ENCODE measurements at regions not wholly inside any gene's neighbourhood (a gene's known extent, or its start where the extent isn't known, plus 50 kb on each side); places are given as distances from the start of the nearest gene placed in this dataset.
"Not testable (repeated sequence)": the region's sequence is repeated elsewhere in the genome, so short reads cannot be mapped to it uniquely, and the experiment has no call there.

- not testable (repeated sequence) for TF ChIP-seq ATF3 (CRISPR knock-in tag; conservative IDR thresholded peaks at IDR 0.05); CREM (CRISPR knock-in tag; IDR thresholded peaks at IDR 0.05); SP1 (CRISPR knock-in tag; conservative IDR thresholded peaks at IDR 0.05); MLX (CRISPR knock-in tag; IDR thresholded peaks at IDR 0.05); CTCF (IDR thresholded peaks at IDR 0.05); FOXP4 (CRISPR knock-in tag; IDR thresholded peaks at IDR 0.05)
Observed at GRCh38 chr4:165819126-165819525, 53.9 kb upstream of the TLL1 start.

All from WTC11 (cell line).